Colonic mucosa (tissue), 4 donors: ENCODE measurements at regions not wholly inside any gene's neighbourhood (a gene's known extent, or its start where the extent isn't known, plus 50 kb on each side); places are given as distances from the start of the nearest gene placed in this dataset.

Experiments
- DNase-seq: peaks from one replicate; pipeline ENCODE4 v3.0.0-alpha.2; 2020
- H3K27ac ChIP-seq: fragments of 200-600 bp; one replicate; pipeline ENCODE4 v1.8.0; 2021
- H3K27me3 ChIP-seq: fragments of 200-600 bp; one replicate; pipeline ENCODE4 v1.8.0; 2021
- H3K36me3 ChIP-seq: fragments of 200-600 bp; one replicate; pipeline ENCODE4 v1.8.0; 2021
- H3K4me1 ChIP-seq: fragments of 200-600 bp; one replicate; pipeline ENCODE4 v1.8.0; 2021; ENCODE audit warnings: mild to moderate bottlenecking
- H3K4me3 ChIP-seq: fragments of 200-600 bp; one replicate; pipeline ENCODE4 v1.8.0; 2021
- H3K9ac ChIP-seq, 2 donors: one replicate each; pipeline ENCODE4 v1.7.0; 2013; ENCODE audit warnings: control low read depth in 2 of 2, low read depth in 2 of 2, low read length in 2 of 2
- H3K9me3 ChIP-seq: fragments of 200-600 bp; one replicate; pipeline ENCODE4 v1.8.0; 2021
- CTCF ChIP-seq: fragments of 200-600 bp; IDR thresholded peaks from one replicate; pipeline ENCODE4 v1.8.0; 2022; ENCODE audit warnings: antibody characterized with exemption, mild to moderate bottlenecking
- intact Hi-C: fragments of 100-400 bp; cut with DNase I; formaldehyde crosslinking; loops from one replicate; pipeline ENCODE4 v1.14.1; 2022
- donor health status: healthy.
- donor health status: DM: no; HTN: no; CAD: no.
- donor health status: DM: no; HTN: no; CAD: no.

- H3K9me3 ChIP-seq, result no peaks in the 10 kb centered on the region
- no peak overlapping the region for H3K4me3 ChIP-seq
- H3K9ac ChIP-seq, result no peak overlapping the region
- H3K27ac ChIP-seq, result no peak overlapping the region
- TF ChIP-seq CTCF, result no peak
- H3K4me1 ChIP-seq, result no peaks in the 10 kb centered on the region
- intact Hi-C loops, result no loop called here
- H3K36me3 ChIP-seq, result no peaks in the 10 kb centered on the region
- H3K27me3 ChIP-seq, result no peaks in the 10 kb centered on the region
- no peak for DNase-seq
These were observed 656.3 kb downstream of the PRELID2 start for GRCh38 chr5:145178641-145179523.

- no peak for DNase-seq
- H3K27me3 ChIP-seq, result no peaks in the 10 kb centered on the region
- TF ChIP-seq CTCF, result no peak
- no peaks in the 10 kb centered on the region for H3K9me3 ChIP-seq
- no peaks in the 10 kb centered on the region for H3K4me1 ChIP-seq
- no peaks in the 10 kb centered on the region for H3K36me3 ChIP-seq
- no peak overlapping the region for H3K27ac ChIP-seq
- no peak overlapping the region for H3K4me3 ChIP-seq
- intact Hi-C loops, result no loop called here
- H3K9ac ChIP-seq, result no peak overlapping the region
These were observed 659.1 kb downstream of the PRELID2 start for GRCh38 chr5:145176041-145176440.

DNA sequence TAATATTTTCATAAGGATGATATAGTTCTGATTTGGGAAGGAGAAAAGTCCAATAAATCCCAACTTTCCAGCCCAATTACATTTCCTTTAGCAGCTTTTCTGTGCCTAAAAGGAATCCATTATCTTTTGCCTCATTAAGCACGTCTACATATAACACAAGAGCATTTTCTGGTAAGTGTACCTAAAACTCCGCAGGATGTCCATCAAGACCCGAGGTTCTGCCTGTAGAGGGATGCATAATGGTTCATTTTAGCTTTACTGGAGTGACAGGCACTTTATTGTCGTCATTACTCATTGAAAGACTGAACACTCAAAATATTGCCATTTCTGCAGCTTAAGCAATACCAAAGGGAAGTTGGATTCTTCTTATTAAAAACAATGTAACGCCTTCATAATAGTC is 669.0 kb downstream of the PRELID2 start:
- H3K27me3 ChIP-seq, result no peaks in the 10 kb centered on the region
- intact Hi-C loops, result no loop called here
- no peaks in the 10 kb centered on the region for H3K9me3 ChIP-seq
- H3K36me3 ChIP-seq, result no peaks in the 10 kb centered on the region
- no peak for TF ChIP-seq CTCF
- DNase-seq, result no peak
- no peak overlapping the region for H3K9ac ChIP-seq
- no peak overlapping the region for H3K27ac ChIP-seq
- no peak overlapping the region for H3K4me3 ChIP-seq
- H3K4me1 ChIP-seq, result no peaks in the 10 kb centered on the region

- TF ChIP-seq CTCF, result no peak
- intact Hi-C loops, result no loop called here
- no peak for DNase-seq
These were observed 671.3 kb downstream of the PRELID2 start for GRCh38 chr5:145163876-145164275.

GRCh38 chr5:145162626-145163025 is 672.5 kb downstream of the PRELID2 start:
- H3K36me3 ChIP-seq, result no peaks in the 10 kb centered on the region
- intact Hi-C loops, result no loop called here
- no peaks in the 10 kb centered on the region for H3K27me3 ChIP-seq
- H3K27ac ChIP-seq, result no peak overlapping the region
- no peak overlapping the region for H3K4me3 ChIP-seq
- no peaks in the 10 kb centered on the region for H3K9me3 ChIP-seq
- DNase-seq, result no peak
- no peak overlapping the region for H3K9ac ChIP-seq
- no peak for TF ChIP-seq CTCF
- H3K4me1 ChIP-seq, result no peaks in the 10 kb centered on the region

More at GRCh38 chr5:145163876-145164275, 671.3 kb downstream of the PRELID2 start:
- Histone ChIP-seq H3K9ac (no peak overlapping the region), H3K27ac (no peak overlapping the region), H3K36me3 (no peaks in the 10 kb centered on the region), H3K4me3 (no peak overlapping the region), H3K4me1 (no peaks in the 10 kb centered on the region), H3K9me3 (no peaks in the 10 kb centered on the region), H3K27me3 (no peaks in the 10 kb centered on the region)
